Liver (tissue), 8 donors: ENCODE measurements at regions not wholly inside any gene's neighbourhood (a gene's known extent, or its start where the extent isn't known, plus 50 kb on each side); places are given as distances from the start of the nearest gene placed in this dataset.

Experiments
- DNase-seq: peaks from one replicate; pipeline ENCODE4 v3.0.0-alpha.2; 2017; ENCODE audit warnings: low spot score
- H3K27ac ChIP-seq, 2 donors: one replicate each; pipeline ENCODE4 v1.7.0; 2013; ENCODE audit warnings: inconsistent platforms in 2 of 2, low read length in 2 of 2, control low read depth in 1 of 2, low read depth in 1 of 2, mild to moderate bottlenecking in 1 of 2
- H3K27me3 ChIP-seq, 4 donors: one replicate each; pipeline versions ENCODE4 v1.6.1 to v1.7.0; 2013; ENCODE audit warnings: low read length in 3 of 4, inconsistent platforms in 1 of 4, mild to moderate bottlenecking in 1 of 4, moderate library complexity in 1 of 4; ENCODE audit not compliant: control insufficient read depth in 4 of 4, insufficient read depth in 4 of 4
- H3K36me3 ChIP-seq, 4 donors: one replicate each; pipeline versions ENCODE4 v1.6.1 to v1.7.0; 2013; ENCODE audit warnings: low read length in 3 of 4, mild to moderate bottlenecking in 3 of 4, low read depth in 1 of 4, moderate library complexity in 1 of 4; ENCODE audit not compliant: control insufficient read depth in 4 of 4, insufficient read depth in 3 of 4
- H3K4me1 ChIP-seq, 4 donors: one replicate each; pipeline versions ENCODE4 v1.6.1 to v1.7.0; 2013; ENCODE audit warnings: low read length in 3 of 4, mild to moderate bottlenecking in 3 of 4, moderate library complexity in 1 of 4; ENCODE audit not compliant: control insufficient read depth in 4 of 4, insufficient read depth in 4 of 4
- H3K4me3 ChIP-seq, 3 donors: one replicate each; pipeline versions ENCODE4 v1.6.1 to v1.7.0; 2013; ENCODE audit warnings: low read length in 3 of 3, control low read depth in 1 of 3, low read depth in 1 of 3, mild to moderate bottlenecking in 1 of 3
- H3K9ac ChIP-seq, 2 donors: one replicate each; pipeline ENCODE4 v1.7.0; 2013; ENCODE audit warnings: low read length in 2 of 2, mild to moderate bottlenecking in 2 of 2, moderate library complexity in 2 of 2, control low read depth in 1 of 2, low read depth in 1 of 2
- H3K9me3 ChIP-seq, 4 donors: one replicate each; pipeline versions ENCODE4 v1.6.1 to v1.7.0; 2013; ENCODE audit warnings: low read length in 3 of 4; ENCODE audit not compliant: control insufficient read depth in 4 of 4
- FOXA2 ChIP-seq: IDR thresholded peaks from 2 replicates; pipeline ENCODE4 v1.6.1; 2016; ENCODE audit warnings: antibody characterized with exemption
- GABPA ChIP-seq, 2 donors: IDR thresholded peaks in 1 of 2; conservative IDR thresholded peaks in 1 of 2; 2 replicates each; pipeline ENCODE4 v1.6.1; 2016; ENCODE audit warnings: antibody characterized with exemption in 2 of 2, mild to moderate bottlenecking in 1 of 2, moderate library complexity in 1 of 2
- HNF4G ChIP-seq: IDR thresholded peaks from 2 replicates; pipeline ENCODE4 v1.6.1; 2016; ENCODE audit warnings: antibody characterized with exemption
- JUND ChIP-seq, 2 donors: IDR thresholded peaks; 2 replicates each; pipeline ENCODE4 v1.6.1; 2016; ENCODE audit warnings: antibody characterized with exemption in 2 of 2
- NR2F2 ChIP-seq: IDR thresholded peaks from 2 replicates; pipeline ENCODE4 v1.6.1; 2016; ENCODE audit warnings: antibody characterized with exemption
- RAD21 ChIP-seq, 2 donors: IDR thresholded peaks; 2 replicates each; pipeline ENCODE4 v1.6.1; 2016; ENCODE audit warnings: antibody characterized with exemption in 2 of 2, mild to moderate bottlenecking in 2 of 2
- RXRA ChIP-seq, 2 donors: IDR thresholded peaks; 2 replicates each; pipeline ENCODE4 v1.6.1; 2017 to 2018; ENCODE audit warnings: antibody characterized with exemption in 2 of 2, mild to moderate bottlenecking in 1 of 2
- TAF1 ChIP-seq: conservative IDR thresholded peaks from 2 replicates; pipeline ENCODE4 v1.6.1; 2016; ENCODE audit warnings: antibody characterized with exemption, mild to moderate bottlenecking
- YY1 ChIP-seq: IDR thresholded peaks from 2 replicates; pipeline ENCODE4 v1.6.1; 2016; ENCODE audit warnings: antibody characterized with exemption, mild to moderate bottlenecking
- WGBS: extraction: QIAGEN DNeasy Blood & Tissue Kit; methylation state at CpG from one replicate; pipeline ENCODE4 v1.1.7; 2013; 5-methylcytosine and 5-hydroxymethylcytosine counted together
- TF ChIP-seq, protein P1 (sequence below): IDR thresholded peaks from 2 replicates; pipeline ENCODE4 v1.6.1; 2016; ENCODE audit warnings: antibody characterized with exemption
- TF ChIP-seq, protein P2 (sequence below): IDR thresholded peaks from 2 replicates; pipeline ENCODE4 v1.6.1; 2016; ENCODE audit warnings: antibody characterized with exemption, mild to moderate bottlenecking
- TF ChIP-seq, protein P3 (sequence below): fragments of 150-350 bp; IDR thresholded peaks from 2 replicates; pipeline ENCODE4 v1.5.1; 2017; ENCODE audit warnings: improper control_type of control experiment, low read depth, low read length; ENCODE audit not compliant: missing input control
- TF ChIP-seq, protein P4 (sequence below): IDR thresholded peaks from 2 replicates; pipeline ENCODE4 v1.6.1; 2016; ENCODE audit warnings: antibody characterized with exemption
- donor health status: healthy.
- donor health status: healthy.
- donor health status: healthy.
- donor health status: healthy.
- donor health status: healthy.

DNA sequence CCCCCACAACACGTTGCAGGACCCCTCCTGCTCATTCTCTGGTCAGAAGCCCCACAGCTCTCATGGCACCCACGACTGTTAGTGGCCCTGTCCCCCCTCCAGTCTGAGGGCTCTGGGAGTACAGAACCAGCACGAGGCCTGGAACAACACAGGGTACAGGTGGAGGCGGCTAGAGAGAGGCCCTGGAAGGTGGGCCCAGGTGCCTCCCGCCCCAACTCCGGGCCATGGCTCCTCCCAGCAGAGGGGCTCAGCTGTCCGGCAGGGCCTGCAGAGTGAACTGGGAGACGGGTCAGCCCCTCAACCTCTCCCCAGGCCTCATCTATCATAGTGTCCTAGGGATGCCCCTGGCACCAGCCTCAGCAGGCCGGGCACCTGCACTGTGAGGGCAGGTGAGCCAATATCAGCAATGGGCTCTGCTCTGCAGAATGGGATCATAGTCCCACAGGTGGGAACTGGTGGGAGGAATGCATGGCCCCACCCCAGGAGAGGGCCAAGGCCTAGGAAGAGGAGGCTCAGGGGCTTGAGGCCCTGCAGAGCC lies 58.6 kb downstream of the BARX1 start (continued):
- TF ChIP-seq, protein P1, sequence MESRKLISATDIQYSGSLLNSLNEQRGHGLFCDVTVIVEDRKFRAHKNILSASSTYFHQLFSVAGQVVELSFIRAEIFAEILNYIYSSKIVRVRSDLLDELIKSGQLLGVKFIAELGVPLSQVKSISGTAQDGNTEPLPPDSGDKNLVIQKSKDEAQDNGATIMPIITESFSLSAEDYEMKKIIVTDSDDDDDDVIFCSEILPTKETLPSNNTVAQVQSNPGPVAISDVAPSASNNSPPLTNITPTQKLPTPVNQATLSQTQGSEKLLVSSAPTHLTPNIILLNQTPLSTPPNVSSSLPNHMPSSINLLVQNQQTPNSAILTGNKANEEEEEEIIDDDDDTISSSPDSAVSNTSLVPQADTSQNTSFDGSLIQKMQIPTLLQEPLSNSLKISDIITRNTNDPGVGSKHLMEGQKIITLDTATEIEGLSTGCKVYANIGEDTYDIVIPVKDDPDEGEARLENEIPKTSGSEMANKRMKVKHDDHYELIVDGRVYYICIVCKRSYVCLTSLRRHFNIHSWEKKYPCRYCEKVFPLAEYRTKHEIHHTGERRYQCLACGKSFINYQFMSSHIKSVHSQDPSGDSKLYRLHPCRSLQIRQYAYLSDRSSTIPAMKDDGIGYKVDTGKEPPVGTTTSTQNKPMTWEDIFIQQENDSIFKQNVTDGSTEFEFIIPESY, result no peak
- TF ChIP-seq YY1 (no peak), GABPA (IDR thresholded peaks at IDR 0.05 in 1 of 2, conservative IDR thresholded peaks at IDR 0.05 in 1 of 2) (no peak), TAF1 (no peak)
- TF ChIP-seq, protein P2, sequence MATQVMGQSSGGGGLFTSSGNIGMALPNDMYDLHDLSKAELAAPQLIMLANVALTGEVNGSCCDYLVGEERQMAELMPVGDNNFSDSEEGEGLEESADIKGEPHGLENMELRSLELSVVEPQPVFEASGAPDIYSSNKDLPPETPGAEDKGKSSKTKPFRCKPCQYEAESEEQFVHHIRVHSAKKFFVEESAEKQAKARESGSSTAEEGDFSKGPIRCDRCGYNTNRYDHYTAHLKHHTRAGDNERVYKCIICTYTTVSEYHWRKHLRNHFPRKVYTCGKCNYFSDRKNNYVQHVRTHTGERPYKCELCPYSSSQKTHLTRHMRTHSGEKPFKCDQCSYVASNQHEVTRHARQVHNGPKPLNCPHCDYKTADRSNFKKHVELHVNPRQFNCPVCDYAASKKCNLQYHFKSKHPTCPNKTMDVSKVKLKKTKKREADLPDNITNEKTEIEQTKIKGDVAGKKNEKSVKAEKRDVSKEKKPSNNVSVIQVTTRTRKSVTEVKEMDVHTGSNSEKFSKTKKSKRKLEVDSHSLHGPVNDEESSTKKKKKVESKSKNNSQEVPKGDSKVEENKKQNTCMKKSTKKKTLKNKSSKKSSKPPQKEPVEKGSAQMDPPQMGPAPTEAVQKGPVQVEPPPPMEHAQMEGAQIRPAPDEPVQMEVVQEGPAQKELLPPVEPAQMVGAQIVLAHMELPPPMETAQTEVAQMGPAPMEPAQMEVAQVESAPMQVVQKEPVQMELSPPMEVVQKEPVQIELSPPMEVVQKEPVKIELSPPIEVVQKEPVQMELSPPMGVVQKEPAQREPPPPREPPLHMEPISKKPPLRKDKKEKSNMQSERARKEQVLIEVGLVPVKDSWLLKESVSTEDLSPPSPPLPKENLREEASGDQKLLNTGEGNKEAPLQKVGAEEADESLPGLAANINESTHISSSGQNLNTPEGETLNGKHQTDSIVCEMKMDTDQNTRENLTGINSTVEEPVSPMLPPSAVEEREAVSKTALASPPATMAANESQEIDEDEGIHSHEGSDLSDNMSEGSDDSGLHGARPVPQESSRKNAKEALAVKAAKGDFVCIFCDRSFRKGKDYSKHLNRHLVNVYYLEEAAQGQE, result no peak

DNA sequence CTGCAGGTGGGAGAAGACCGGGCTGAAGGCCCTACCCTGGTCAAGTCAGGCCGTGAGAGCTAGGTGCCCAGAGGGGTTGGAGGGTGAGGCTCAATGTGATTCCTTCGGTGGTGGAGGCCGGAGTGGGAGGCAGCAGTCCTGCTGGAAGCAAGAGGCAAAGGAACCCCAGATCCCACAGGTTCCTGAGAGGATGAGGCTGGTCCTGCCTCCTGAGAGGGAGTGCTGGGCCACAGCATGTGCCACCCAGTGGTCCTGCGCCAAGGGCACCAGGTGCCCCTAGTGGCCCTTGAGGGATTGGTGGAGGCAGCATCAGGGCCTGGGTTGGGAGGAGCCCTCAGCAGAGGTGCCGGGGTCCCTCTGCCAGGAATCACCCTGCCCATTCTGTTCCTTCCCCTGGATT lies 59.1 kb downstream of the BARX1 start:
- no peaks in the 10 kb centered on the region for H3K27me3 ChIP-seq
- H3K4me1 ChIP-seq, result peaks cover 3 to 11% (median 6%) of the 10 kb centered on the region in 4 donors
- no peaks in the 10 kb centered on the region for H3K9me3 ChIP-seq
- H3K9ac ChIP-seq, result no peak overlapping the region
- 97% methylated on average over 6 of the region's 6 CpGs for WGBS
- H3K4me3 ChIP-seq, result no peak overlapping the region
- TF ChIP-seq RAD21 (IDR thresholded peaks at IDR 0.05) (no peak), YY1 (no peak), NR2F2 (no peak), FOXA2 (no peak), JUND (IDR thresholded peaks at IDR 0.05) (no peak), HNF4G (no peak), RXRA (IDR thresholded peaks at IDR 0.05) (no peak), GABPA (IDR thresholded peaks at IDR 0.05 in 1 of 2, conservative IDR thresholded peaks at IDR 0.05 in 1 of 2) (no peak)
- TF ChIP-seq, protein P3, sequence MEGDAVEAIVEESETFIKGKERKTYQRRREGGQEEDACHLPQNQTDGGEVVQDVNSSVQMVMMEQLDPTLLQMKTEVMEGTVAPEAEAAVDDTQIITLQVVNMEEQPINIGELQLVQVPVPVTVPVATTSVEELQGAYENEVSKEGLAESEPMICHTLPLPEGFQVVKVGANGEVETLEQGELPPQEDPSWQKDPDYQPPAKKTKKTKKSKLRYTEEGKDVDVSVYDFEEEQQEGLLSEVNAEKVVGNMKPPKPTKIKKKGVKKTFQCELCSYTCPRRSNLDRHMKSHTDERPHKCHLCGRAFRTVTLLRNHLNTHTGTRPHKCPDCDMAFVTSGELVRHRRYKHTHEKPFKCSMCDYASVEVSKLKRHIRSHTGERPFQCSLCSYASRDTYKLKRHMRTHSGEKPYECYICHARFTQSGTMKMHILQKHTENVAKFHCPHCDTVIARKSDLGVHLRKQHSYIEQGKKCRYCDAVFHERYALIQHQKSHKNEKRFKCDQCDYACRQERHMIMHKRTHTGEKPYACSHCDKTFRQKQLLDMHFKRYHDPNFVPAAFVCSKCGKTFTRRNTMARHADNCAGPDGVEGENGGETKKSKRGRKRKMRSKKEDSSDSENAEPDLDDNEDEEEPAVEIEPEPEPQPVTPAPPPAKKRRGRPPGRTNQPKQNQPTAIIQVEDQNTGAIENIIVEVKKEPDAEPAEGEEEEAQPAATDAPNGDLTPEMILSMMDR, result no peak
- TF ChIP-seq, protein P1, result no peak
- TF ChIP-seq, protein P4, sequence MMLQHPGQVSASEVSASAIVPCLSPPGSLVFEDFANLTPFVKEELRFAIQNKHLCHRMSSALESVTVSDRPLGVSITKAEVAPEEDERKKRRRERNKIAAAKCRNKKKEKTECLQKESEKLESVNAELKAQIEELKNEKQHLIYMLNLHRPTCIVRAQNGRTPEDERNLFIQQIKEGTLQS, result no peak
- no peaks in the 10 kb centered on the region for H3K36me3 ChIP-seq
- H3K27ac ChIP-seq, result no peak overlapping the region
- no peak for DNase-seq
